WTC11 (cell line): ENCODE measurements at regions not wholly inside any gene's neighbourhood (a gene's known extent, or its start where the extent isn't known, plus 50 kb on each side); places are given as distances from the start of the nearest gene placed in this dataset.

Experiments used
- ATAC-seq: fragments of 200-7000 bp; cut with Tn5 transposase; 2 replicates; pipeline ENCODE4 v1.10.0; 2021; ENCODE audit warnings: mild to moderate bottlenecking, moderate library complexity
- CTCF ChIA-PET: fragments of 300-600 bp; sonication (Branson Sonifier 250); formaldehyde crosslinking; loops from one replicate; lab custom pipeline; 2021; ENCODE audit warnings: antibody characterized with exemption; lab: Charles Lee
- POLR2A ChIA-PET: fragments of 350-600 bp; sonication (Branson Sonifier 250); formaldehyde crosslinking; loops from one replicate; lab custom pipeline; 2021; ENCODE audit warnings: antibody characterized with exemption; lab: Charles Lee
- DNase-seq: peaks from one replicate; pipeline ENCODE4 v3.0.0; 2021; ENCODE audit warnings: low spot score
- H3K27ac Mint-ChIP-seq: 2 replicates; pipeline ENCODE4 v1.8.0; 2021; ENCODE audit warnings: mixed read lengths
- H3K27me3 Mint-ChIP-seq: 2 replicates; pipeline ENCODE4 v1.8.0; 2021; ENCODE audit warnings: low read depth, mild to moderate bottlenecking, moderate library complexity, mixed read lengths
- H3K36me3 Mint-ChIP-seq: 2 replicates; pipeline ENCODE4 v1.8.0; 2021; ENCODE audit warnings: mixed read lengths
- H3K4me1 Mint-ChIP-seq: 2 replicates; pipeline ENCODE4 v1.8.0; 2022; ENCODE audit warnings: mixed read lengths
- H3K4me3 Mint-ChIP-seq: 2 replicates; pipeline ENCODE4 v1.8.0; 2021; ENCODE audit warnings: mild to moderate bottlenecking, moderate library complexity, mixed read lengths
- H3K9me3 Mint-ChIP-seq: 2 replicates; pipeline ENCODE4 v1.8.0; 2021; ENCODE audit warnings: mixed read lengths
- AR ChIP-seq: fragments of 250-450 bp; sonication (Bioruptor Pico); IDR thresholded peaks from 2 replicates; pipeline ENCODE4 v1.9.0; 2021; ENCODE audit warnings: mild to moderate bottlenecking
- CBFB ChIP-seq: sonication (generic); formaldehyde crosslinking; IDR thresholded peaks from 2 replicates; pipeline ENCODE4 v1.8.1; 2022; ENCODE audit warnings: mild to moderate bottlenecking, low read depth, missing genetic modification reagents
- ELF4 ChIP-seq: sonication (generic); formaldehyde crosslinking; IDR thresholded peaks from 2 replicates; pipeline ENCODE4 v1.8.1; 2022; ENCODE audit warnings: low read depth, mild to moderate bottlenecking, moderate library complexity, missing genetic modification reagents
- FOXP1 ChIP-seq: sonication (generic); formaldehyde crosslinking; IDR thresholded peaks from 2 replicates; pipeline ENCODE4 v1.8.0; 2022; ENCODE audit warnings: missing genetic modification reagents, mild to moderate bottlenecking, moderate library complexity, borderline replicate concordance
- HMGA2 ChIP-seq: fragments of 250-450 bp; sonication (Bioruptor Pico); IDR thresholded peaks from 2 replicates; pipeline ENCODE4 v1.4.0; 2021; ENCODE audit warnings: mild to moderate bottlenecking, moderate library complexity
- NFYB ChIP-seq: sonication (generic); formaldehyde crosslinking; conservative IDR thresholded peaks from 2 replicates; pipeline ENCODE4 v1.8.0; 2022; ENCODE audit warnings: low read depth, missing genetic modification reagents
- PRDM15 ChIP-seq: sonication (generic); formaldehyde crosslinking; IDR thresholded peaks from 2 replicates; pipeline ENCODE4 v1.8.0; 2022; ENCODE audit warnings: missing genetic modification reagents
- STAT6 ChIP-seq: sonication (generic); formaldehyde crosslinking; conservative IDR thresholded peaks from 2 replicates; pipeline ENCODE4 v1.8.1; 2023; ENCODE audit warnings: mild to moderate bottlenecking, low read depth, missing genetic modification reagents, moderate library complexity
- ZBTB43 ChIP-seq: sonication (generic); formaldehyde crosslinking; IDR thresholded peaks from 2 replicates; pipeline ENCODE4 v1.8.1; 2023; ENCODE audit warnings: mild to moderate bottlenecking, missing genetic modification reagents
- ZNF138 ChIP-seq: sonication (generic); formaldehyde crosslinking; conservative IDR thresholded peaks from 2 replicates; pipeline ENCODE4 v1.8.1; 2022; ENCODE audit warnings: mild to moderate bottlenecking, moderate library complexity, missing genetic modification reagents
- ZNF232 ChIP-seq: sonication (generic); formaldehyde crosslinking; IDR thresholded peaks from 2 replicates; pipeline ENCODE4 v1.8.0; 2022; ENCODE audit warnings: mild to moderate bottlenecking, missing genetic modification reagents
- ZNF263 ChIP-seq: sonication (generic); formaldehyde crosslinking; IDR thresholded peaks from 2 replicates; pipeline ENCODE4 v1.8.1; 2022; ENCODE audit warnings: low read depth, mild to moderate bottlenecking, moderate library complexity, missing genetic modification reagents
- ZNF281 ChIP-seq: sonication (generic); formaldehyde crosslinking; IDR thresholded peaks from 2 replicates; pipeline ENCODE4 v1.8.0; 2023; ENCODE audit warnings: mild to moderate bottlenecking, missing genetic modification reagents
- ZNF512 ChIP-seq: sonication (generic); formaldehyde crosslinking; IDR thresholded peaks from 2 replicates; pipeline ENCODE4 v1.8.1; 2022; ENCODE audit warnings: missing genetic modification reagents, borderline replicate concordance
- ZNF532 ChIP-seq: fragments of 250-450 bp; sonication (Bioruptor Pico); IDR thresholded peaks from 2 replicates; pipeline ENCODE4 v1.9.0; 2021; ENCODE audit warnings: mild to moderate bottlenecking, borderline replicate concordance
- ZSCAN18 ChIP-seq: fragments of 250-450 bp; sonication (Bioruptor Pico); IDR thresholded peaks from 2 replicates; pipeline ENCODE4 v2.1.2; 2022; ENCODE audit warnings: mild to moderate bottlenecking, moderate library complexity

- DNase-seq (no peak), ATAC-seq (no peak)
- Mint-ChIP-seq H3K27ac (no peak overlapping the region), H3K27me3 (no peaks in the 10 kb centered on the region; the same call in 1 of the 2 replicates), H3K36me3 (no peaks in the 10 kb centered on the region), H3K9me3 (peaks cover 3% of the 10 kb centered on the region; the same call in 1 of the 2 replicates), H3K4me1 (no peaks in the 10 kb centered on the region), H3K4me3 (no peak overlapping the region)
- CTCF ChIA-PET = interaction anchor here (0.5 to 1.4 kb wide), 2 partner anchors 42 to 763 kb away, joined by 3 read pairs; no protein-coding TSS in a partner anchor
- POLR2A ChIA-PET = no interaction called here
- TF ChIP-seq ZNF138 (CRISPR knock-in tag) (no peak), AR (CRISPR knock-in tag) (no peak), ZNF281 (CRISPR knock-in tag) (no peak), CBFB (CRISPR knock-in tag) (no peak), ZSCAN18 (CRISPR knock-in tag) (no peak), ZNF532 (CRISPR knock-in tag) (no peak), ZBTB43 (CRISPR knock-in tag) (no peak), FOXP1 (CRISPR knock-in tag) (no peak), NFYB (no peak), ELF4 (CRISPR knock-in tag) (no peak), ZNF512 (no peak), ZNF263 (CRISPR knock-in tag) (no peak), HMGA2 (CRISPR knock-in tag) (no peak), STAT6 (no peak), PRDM15 (CRISPR knock-in tag) (no peak), ZNF232 (CRISPR knock-in tag) (no peak)
These were observed 397.9 kb downstream of the TOX3 start for GRCh38 chr16:52149003-52149402.
